Right hindlimb (tissue), 1 donor: ENCODE measurements at regions not wholly inside any gene's neighbourhood (a gene's known extent, or its start where the extent isn't known, plus 50 kb on each side); places are given as distances from the start of the nearest gene placed in this dataset.

ENCODE experiments used
- DNase-seq: peaks from one replicate; pipeline ENCODE4 v3.0.0-alpha.2; 2018

GRCh38 chr21:28749536-28749935 is 243.1 kb downstream of the LTN1 start:
- no peak for DNase-seq

- no peak for DNase-seq
Measured at GRCh38 chr21:28747464-28747863, 245.2 kb downstream of the LTN1 start.

- DNase-seq: no peak
Measured at GRCh38 chr21:28746166-28746565, 246.5 kb downstream of the LTN1 start.

- peak; percentile 80 for DNase-seq
Measured at GRCh38 chr21:28745131-28746016, 247.3 kb downstream of the LTN1 start.

- no peak for DNase-seq
Measured at GRCh38 chr21:28743723-28744122, 249.0 kb downstream of the LTN1 start.

GRCh38 chr21:28742527-28742926 is 250.2 kb downstream of the LTN1 start:
- no peak for DNase-seq

GRCh38 chr21:28740125-28740524 is 252.6 kb downstream of the LTN1 start:
- no peak for DNase-seq

- DNase-seq: no peak
Measured at GRCh38 chr21:28738882-28739281, 253.8 kb downstream of the LTN1 start.

GRCh38 chr21:28738420-28738704 is 254.3 kb downstream of the LTN1 start:
- no peak for DNase-seq

- peak; percentile 22 for DNase-seq
Measured at GRCh38 chr21:28737674-28738419, 254.8 kb downstream of the LTN1 start.

GRCh38 chr21:28734522-28735175 is 258.0 kb downstream of the LTN1 start:
- DNase-seq: no peak

- no peak for DNase-seq
Measured at GRCh38 chr21:28731700-28732321, 260.9 kb downstream of the LTN1 start.

GRCh38 chr21:28729887-28730286 is 262.8 kb downstream of the LTN1 start:
- no peak for DNase-seq

- DNase-seq: no peak
Measured at GRCh38 chr21:28727809-28728208, 264.9 kb downstream of the LTN1 start.

GRCh38 chr21:28725396-28725795 is 267.3 kb downstream of the LTN1 start:
- no peak for DNase-seq

- no peak for DNase-seq
Measured at GRCh38 chr21:28723646-28724045, 269.0 kb downstream of the LTN1 start.

- DNase-seq: no peak
Measured at GRCh38 chr21:28719723-28720122, 273.0 kb downstream of the LTN1 start.

GRCh38 chr21:28714777-28715464 is 277.8 kb downstream of the LTN1 start:
- DNase-seq: no peak

GRCh38 chr21:28712411-28712810 is 280.3 kb downstream of the LTN1 start:
- DNase-seq: no peak

- DNase-seq: no peak
Measured at GRCh38 chr21:28705616-28706015, 287.1 kb downstream of the LTN1 start.

GRCh38 chr21:28704746-28705145 is 287.9 kb downstream of the LTN1 start:
- DNase-seq: peak; percentile 58

- no peak for DNase-seq
Measured at GRCh38 chr21:28703861-28704260, 288.8 kb downstream of the LTN1 start.
